ENCODE measurements at regions not wholly inside any gene's neighbourhood (a gene's known extent, or its start where the extent isn't known, plus 50 kb on each side); places are given as distances from the start of the nearest gene placed in this dataset.

GRCh38 chr18:44548291-44549221 is 132.1 kb upstream of the SETBP1 start:
- no peaks in the 10 kb centered on the region for H3K36me3 Mint-ChIP-seq (ENCODE audit: low read depth)
- H3K4me1 Mint-ChIP-seq (ENCODE audit: low read depth) = peaks cover 16% of the 10 kb centered on the region
- ATAC-seq (no peak), DNase-seq (no peak)
- no peak overlapping the region for H3K4me3 Mint-ChIP-seq
- no peaks in the 10 kb centered on the region for H3K9me3 Mint-ChIP-seq
- no peak for TF ChIP-seq CTCF (IDR thresholded peaks at IDR 0.05)
- ChIA-PET CTCF (interaction anchor here (0.6 kb wide), 1 partner anchor 190 kb away, joined by 3 read pairs; no protein-coding TSS in a partner anchor), POLR2A (no interaction called here)
- H3K27ac Mint-ChIP-seq = no peak overlapping the region
- intact Hi-C loops (cut with micrococcal nuclease) = no loop called here
- no peaks in the 10 kb centered on the region for H3K27me3 Mint-ChIP-seq

GRCh38 chr18:44552706-44553105 is 128.0 kb upstream of the SETBP1 start:
- peaks cover 16% of the 10 kb centered on the region for H3K4me1 Mint-ChIP-seq (ENCODE audit: low read depth)
- H3K27me3 Mint-ChIP-seq = no peaks in the 10 kb centered on the region
- no peaks in the 10 kb centered on the region for H3K36me3 Mint-ChIP-seq (ENCODE audit: low read depth)
- H3K9me3 Mint-ChIP-seq = no peaks in the 10 kb centered on the region
- ChIA-PET POLR2A (no interaction called here), CTCF (no interaction called here)
- H3K4me3 Mint-ChIP-seq = no peak overlapping the region
- TF ChIP-seq CTCF (IDR thresholded peaks at IDR 0.05) = no peak
- H3K27ac Mint-ChIP-seq = no peak overlapping the region
- intact Hi-C loops (cut with micrococcal nuclease) = no loop called here
- ATAC-seq (no peak), DNase-seq (no peak)

GRCh38 chr18:44556296-44556695 is 124.4 kb upstream of the SETBP1 start:
- ATAC-seq (no peak), DNase-seq (no peak)
- Mint-ChIP-seq H3K4me3 (no peak overlapping the region), H3K27ac (no peak overlapping the region), H3K36me3 (ENCODE audit: low read depth) (no peaks in the 10 kb centered on the region), H3K4me1 (ENCODE audit: low read depth) (no peaks in the 10 kb centered on the region), H3K27me3 (no peaks in the 10 kb centered on the region), H3K9me3 (no peaks in the 10 kb centered on the region)
- no peak for TF ChIP-seq CTCF (IDR thresholded peaks at IDR 0.05)
- CTCF ChIA-PET = interaction anchor here (1.5 kb wide), 1 partner anchor 22 kb away, joined by 3 read pairs; no protein-coding TSS in a partner anchor
- POLR2A ChIA-PET = interaction anchor here (1.1 kb wide), 1 partner anchor 9 kb away, joined by 4 read pairs; no protein-coding TSS in a partner anchor
- intact Hi-C loops (cut with micrococcal nuclease) = no loop called here

GRCh38 chr18:44557616-44558151 is 123.0 kb upstream of the SETBP1 start:
- H3K27me3 Mint-ChIP-seq = no peaks in the 10 kb centered on the region

More at GRCh38 chr18:44557616-44558151, 123.0 kb upstream of the SETBP1 start:
- no peak for ATAC-seq
- Mint-ChIP-seq H3K4me3 (no peak overlapping the region), H3K36me3 (ENCODE audit: low read depth) (no peaks in the 10 kb centered on the region), H3K27ac (no peak overlapping the region), H3K4me1 (ENCODE audit: low read depth) (no peaks in the 10 kb centered on the region), H3K9me3 (no peaks in the 10 kb centered on the region)
- DNase-seq = no peak
- intact Hi-C loops (cut with micrococcal nuclease) = no loop called here
- ChIA-PET POLR2A (no interaction called here), CTCF (no interaction called here)
- TF ChIP-seq CTCF (IDR thresholded peaks at IDR 0.05) = no peak

Measured in activated CD8-positive, alpha-beta T cell treated with anti-CD3 and anti-CD28 coated beads for 36 hours (primary cell).